Left hindlimb (tissue), 1 donor: ENCODE measurements at regions not wholly inside any gene's neighbourhood (a gene's known extent, or its start where the extent isn't known, plus 50 kb on each side); places are given as distances from the start of the nearest gene placed in this dataset.

Experiments used
- DNase-seq: peaks from one replicate; pipeline ENCODE4 v3.0.0-alpha.2; 2018

DNA sequence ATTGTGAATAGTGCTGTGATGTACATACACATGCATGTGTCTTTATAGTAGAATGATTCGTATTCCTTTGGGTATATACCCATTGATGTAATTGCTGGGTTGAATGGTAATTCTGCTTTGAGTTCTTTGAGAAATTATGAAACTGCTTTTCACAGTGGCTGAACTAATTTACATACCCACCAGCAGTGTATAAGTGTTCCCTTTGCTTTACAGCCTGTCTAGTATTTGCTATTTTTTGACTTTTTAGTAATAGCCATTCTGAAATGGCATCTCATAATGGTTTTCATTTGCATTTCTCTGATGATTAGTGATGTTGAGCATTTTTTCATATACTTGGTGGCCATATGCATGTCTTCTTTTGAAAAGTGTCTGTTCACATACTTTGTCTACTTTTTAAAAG, 54.5 kb upstream of the FAM78B start:
- no peak for DNase-seq

DNA sequence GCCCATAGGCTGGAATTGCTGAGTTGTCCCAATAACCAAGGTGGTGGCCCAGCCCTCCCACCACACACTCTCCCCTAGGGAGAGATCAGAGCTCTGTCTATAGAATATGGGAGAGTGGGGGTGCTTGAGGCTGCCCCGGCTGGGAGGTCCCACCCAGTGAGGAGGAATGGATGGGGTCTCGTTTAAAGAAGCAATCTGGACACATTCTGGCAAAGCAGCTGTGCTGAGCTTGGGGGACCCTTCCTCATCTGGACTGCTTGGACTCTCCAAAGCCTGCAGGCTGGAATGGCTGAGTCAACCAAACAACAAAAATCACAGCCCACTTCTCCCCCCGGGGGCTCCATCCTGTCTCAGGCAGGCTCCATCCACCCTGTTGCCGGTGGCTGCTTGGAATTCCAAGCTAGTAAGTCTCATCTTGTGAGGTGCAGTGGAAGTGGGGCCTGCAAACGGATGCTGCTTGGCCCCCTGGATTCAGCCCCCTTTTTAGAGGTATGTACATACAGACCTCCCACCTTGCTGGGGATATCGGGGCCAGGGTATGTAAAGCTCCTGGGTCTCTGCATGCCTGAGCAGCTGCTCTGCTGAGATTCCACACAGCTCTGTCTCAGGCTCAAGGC, 67.1 kb upstream of the FAM78B start:
- DNase-seq: no peak

GRCh38 chr1:166235728-166236127, 68.9 kb upstream of the FAM78B start:
- DNase-seq: peak; percentile 10

- DNase-seq: no peak
Observed at GRCh38 chr1:166237675-166238074, 70.9 kb upstream of the FAM78B start.

GRCh38 chr1:166253076-166253779, 86.4 kb upstream of the FAM78B start:
- DNase-seq: no peak

DNA sequence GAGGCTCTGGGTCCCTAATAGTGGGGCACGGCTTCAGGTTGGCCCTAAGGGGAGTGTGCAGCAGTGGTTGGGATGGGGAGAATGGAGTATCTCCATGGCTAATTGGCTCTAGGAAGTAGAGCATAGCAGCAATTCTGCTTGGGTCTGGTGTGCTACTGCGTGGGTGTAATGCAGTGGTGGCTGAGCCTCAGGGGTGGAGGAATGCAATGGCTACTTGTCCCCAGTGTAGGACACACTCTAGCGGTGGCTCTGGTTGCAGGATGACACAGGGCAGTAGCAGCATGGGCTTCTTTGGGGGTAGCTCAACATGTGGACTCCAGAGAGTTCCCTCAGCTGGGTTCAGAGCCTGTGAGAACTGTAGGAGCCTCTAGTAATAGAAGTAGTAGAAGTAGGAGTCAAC, 91.2 kb upstream of the FAM78B start:
- DNase-seq: no peak

- no peak for DNase-seq
Observed at GRCh38 chr1:166261511-166261910, 94.7 kb upstream of the FAM78B start.

- no peak for DNase-seq
Observed at GRCh38 chr1:166270476-166271150, 103.8 kb upstream of the FAM78B start.

- DNase-seq: no peak
Observed at GRCh38 chr1:166271151-166271538, 104.3 kb upstream of the FAM78B start.

DNA sequence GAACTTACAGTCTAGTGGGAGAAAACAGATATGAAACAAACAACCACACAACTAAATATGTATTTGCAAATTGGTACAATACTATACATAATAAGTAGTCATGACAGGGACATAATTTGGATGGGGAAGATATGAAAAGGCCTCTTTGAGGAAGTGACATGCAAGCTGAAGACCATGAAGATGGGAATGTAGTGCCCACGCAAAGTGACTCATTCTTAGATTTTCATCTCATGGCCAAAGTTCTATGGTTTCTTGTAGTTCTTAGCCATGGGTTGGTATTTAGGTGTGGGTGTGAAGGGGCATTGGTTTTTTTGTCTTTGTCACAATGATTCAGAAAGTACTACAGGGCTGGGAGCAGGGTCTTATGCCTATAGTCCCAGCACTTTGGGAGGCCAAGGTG, 105.4 kb upstream of the FAM78B start:
- no peak for DNase-seq

DNA sequence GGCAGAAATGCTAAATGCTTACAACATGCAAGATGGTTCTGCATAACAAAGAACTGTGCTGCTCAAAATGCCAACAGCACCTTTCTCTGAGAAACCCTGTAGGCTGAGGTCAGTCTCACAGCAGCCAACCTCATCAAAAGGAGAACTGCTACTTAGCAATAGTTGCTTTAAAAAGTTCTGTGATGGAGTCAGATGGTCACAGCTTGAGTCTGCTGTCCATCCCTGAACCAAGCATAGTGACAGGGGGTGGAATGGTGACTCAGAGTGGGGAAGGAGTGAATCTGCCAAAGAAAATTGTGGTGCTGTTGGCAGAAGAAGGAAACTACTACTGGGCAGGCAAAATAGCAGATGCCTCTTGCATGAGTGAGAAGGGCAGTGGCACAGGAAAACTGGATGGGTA, 106.0 kb upstream of the FAM78B start:
- DNase-seq: no peak

- no peak for DNase-seq
Observed at GRCh38 chr1:166273618-166274017, 106.8 kb upstream of the FAM78B start.

GRCh38 chr1:166282391-166283137, 115.8 kb upstream of the FAM78B start:
- no peak for DNase-seq

- no peak for DNase-seq
Observed at GRCh38 chr1:166283190-166283589, 116.4 kb upstream of the FAM78B start.

DNA sequence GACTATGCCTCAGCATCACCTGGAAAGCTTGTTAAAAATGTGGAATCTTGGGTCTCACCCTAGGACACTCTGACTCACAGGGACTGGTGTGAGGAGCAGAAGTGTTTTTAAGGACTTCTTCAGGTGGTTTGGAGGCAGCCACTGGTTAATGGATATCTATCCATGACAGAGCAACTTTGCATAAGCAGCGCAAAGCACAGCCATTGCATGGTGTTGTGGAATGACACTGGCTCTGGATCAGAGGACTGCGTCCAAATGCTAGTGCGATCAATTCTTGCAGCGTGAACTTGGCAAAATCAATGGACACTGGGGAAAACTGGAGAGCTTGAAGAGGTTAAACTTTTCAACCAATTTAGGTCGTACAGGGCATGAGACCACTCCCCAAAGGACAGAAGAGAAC, 116.8 kb upstream of the FAM78B start:
- DNase-seq: no peak

GRCh38 chr1:166289309-166290050, 122.7 kb upstream of the FAM78B start:
- no peak for DNase-seq

GRCh38 chr1:166295656-166296055, 128.9 kb upstream of the FAM78B start:
- DNase-seq: no peak

- no peak for DNase-seq
Observed at GRCh38 chr1:166297993-166298392, 131.2 kb upstream of the FAM78B start.

- DNase-seq: no peak
Observed at GRCh38 chr1:166300767-166301166, 134.0 kb upstream of the FAM78B start.

- no peak for DNase-seq
Observed at GRCh38 chr1:166302989-166303758, 136.4 kb upstream of the FAM78B start.

DNA sequence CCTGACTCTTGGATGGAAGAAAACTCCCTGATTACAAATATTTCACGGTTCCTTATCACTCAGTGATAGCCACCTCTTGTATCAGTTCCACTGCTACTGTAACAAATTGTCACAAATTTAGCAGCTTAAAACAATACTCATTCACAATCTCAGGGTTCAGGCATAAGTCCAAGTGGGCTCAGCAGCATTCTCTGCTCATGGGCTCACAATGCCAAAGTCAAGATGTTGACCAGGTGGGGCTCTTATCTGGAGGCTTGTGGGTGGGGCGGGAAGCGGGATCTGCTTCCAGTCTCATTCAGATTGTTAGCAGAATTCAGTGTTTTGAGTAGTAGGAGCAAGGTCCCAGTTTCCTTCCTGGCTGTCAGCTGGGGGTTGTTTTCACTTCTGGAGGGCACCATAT, 137.3 kb upstream of the FAM78B start:
- DNase-seq: no peak

DNA sequence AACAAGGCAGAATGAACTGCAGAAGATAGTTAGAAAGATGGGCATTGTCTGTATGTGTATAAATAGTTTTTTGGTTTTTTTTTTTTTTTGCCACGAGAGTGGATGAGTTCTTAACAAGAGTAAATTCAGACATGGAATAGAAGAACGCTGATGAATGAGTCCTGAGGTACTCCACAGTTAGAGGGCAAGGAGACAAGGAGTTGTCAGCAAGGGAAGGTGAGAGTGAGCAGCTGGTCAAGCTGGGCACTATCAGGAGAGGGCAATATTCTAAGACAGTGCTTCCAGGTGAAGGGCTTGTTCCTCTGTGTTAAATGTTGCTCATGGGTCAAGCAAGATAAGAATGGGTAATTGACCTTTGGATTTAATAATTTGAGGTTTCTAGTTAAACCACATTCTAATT, 138.6 kb upstream of the FAM78B start:
- no peak for DNase-seq
